ENCODE measurements at regions not wholly inside any gene's neighbourhood (a gene's known extent, or its start where the extent isn't known, plus 50 kb on each side); places are given as distances from the start of the nearest gene placed in this dataset.

DNA sequence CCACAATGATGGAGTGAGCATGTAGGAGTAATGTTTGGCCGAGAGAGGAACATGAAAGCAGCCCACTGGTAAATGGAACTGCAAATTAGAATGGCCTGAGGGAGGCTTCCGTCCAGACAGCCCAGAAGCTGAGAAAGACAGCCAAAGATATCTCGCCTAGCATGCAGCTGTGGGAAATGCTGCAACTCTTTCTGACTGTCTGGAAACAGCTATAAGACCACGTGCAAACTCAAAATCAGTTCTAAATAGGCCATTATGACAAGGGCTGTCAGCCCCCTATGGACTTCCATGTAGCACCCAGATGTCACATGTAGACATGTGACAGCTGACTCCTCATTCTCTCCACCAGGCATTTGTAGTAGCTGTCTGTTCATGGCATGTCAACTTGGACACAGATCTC is 62.9 kb upstream of the ATP1A1 start:
- no peak overlapping the region for H4K8ac ChIP-seq (replicated peaks; ENCODE audit: insufficient read length, low read depth, low read length)
- H3K9me3 Mint-ChIP-seq = no peaks in the 10 kb centered on the region
- no peaks in the 10 kb centered on the region for H3K9me3 ChIP-seq (ENCODE audit: control insufficient read depth, low read depth, low read length)
- peaks cover 18 to 25% of the 10 kb centered on the region in 2 experiments for H3K4me1 Mint-ChIP-seq
- no peaks in the 10 kb centered on the region for H3K27me3 Mint-ChIP-seq (ENCODE audit: low read depth)
- no peak overlapping the region for H2BK12ac ChIP-seq (ENCODE audit: insufficient read length, low read depth, low read length)
- no peak overlapping the region for H3K23ac ChIP-seq (ENCODE audit: insufficient read length, low read depth, low read length)
- no peaks in the 10 kb centered on the region for H3K79me1 ChIP-seq (ENCODE audit: insufficient read depth, low read depth, low read length, poor library complexity, severe bottlenecking)
- no peaks in the 10 kb centered on the region for H3K36me3 Mint-ChIP-seq (ENCODE audit: insufficient read depth in 1 of 3, low read depth in 3 of 3)
- TF ChIP-seq, protein P1, sequence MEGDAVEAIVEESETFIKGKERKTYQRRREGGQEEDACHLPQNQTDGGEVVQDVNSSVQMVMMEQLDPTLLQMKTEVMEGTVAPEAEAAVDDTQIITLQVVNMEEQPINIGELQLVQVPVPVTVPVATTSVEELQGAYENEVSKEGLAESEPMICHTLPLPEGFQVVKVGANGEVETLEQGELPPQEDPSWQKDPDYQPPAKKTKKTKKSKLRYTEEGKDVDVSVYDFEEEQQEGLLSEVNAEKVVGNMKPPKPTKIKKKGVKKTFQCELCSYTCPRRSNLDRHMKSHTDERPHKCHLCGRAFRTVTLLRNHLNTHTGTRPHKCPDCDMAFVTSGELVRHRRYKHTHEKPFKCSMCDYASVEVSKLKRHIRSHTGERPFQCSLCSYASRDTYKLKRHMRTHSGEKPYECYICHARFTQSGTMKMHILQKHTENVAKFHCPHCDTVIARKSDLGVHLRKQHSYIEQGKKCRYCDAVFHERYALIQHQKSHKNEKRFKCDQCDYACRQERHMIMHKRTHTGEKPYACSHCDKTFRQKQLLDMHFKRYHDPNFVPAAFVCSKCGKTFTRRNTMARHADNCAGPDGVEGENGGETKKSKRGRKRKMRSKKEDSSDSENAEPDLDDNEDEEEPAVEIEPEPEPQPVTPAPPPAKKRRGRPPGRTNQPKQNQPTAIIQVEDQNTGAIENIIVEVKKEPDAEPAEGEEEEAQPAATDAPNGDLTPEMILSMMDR (conservative IDR thresholded peaks at IDR 0.05) = no peak
- H2BK120ac ChIP-seq (ENCODE audit: low read depth, low read length, poor library complexity, severe bottlenecking) = no peak overlapping the region
- no peak overlapping the region for H2AK5ac ChIP-seq (ENCODE audit: insufficient read length, low read length)
- H3K79me2 ChIP-seq (ENCODE audit: insufficient read depth, low read length) = no peaks in the 10 kb centered on the region
- no peak overlapping the region for H3K27ac ChIP-seq (ENCODE audit: insufficient read length, low read depth, low read length)
- H2AFZ ChIP-seq (ENCODE audit: low read length) = no peak overlapping the region
- H3K9ac ChIP-seq (ENCODE audit: extremely low read depth, insufficient read length, low read length) = no peak overlapping the region
- H2BK15ac ChIP-seq (ENCODE audit: low read depth, low read length) = no peak overlapping the region
- no peaks in the 10 kb centered on the region for H4K20me1 ChIP-seq (ENCODE audit: control insufficient read depth, insufficient read depth, insufficient read length)
- H4K5ac ChIP-seq (ENCODE audit: insufficient read length, low read depth, low read length) = no peak overlapping the region
- no peaks in the 10 kb centered on the region for H3K27me3 ChIP-seq (ENCODE audit: insufficient read depth, low read length)
- H3K4me3 Mint-ChIP-seq = no peak overlapping the region
- no peak overlapping the region for H3T11ph ChIP-seq (ENCODE audit: low read length)
- H3K18ac ChIP-seq (ENCODE audit: insufficient read length, low read depth, low read length) = no peak overlapping the region
- H3K23me2 ChIP-seq (ENCODE audit: insufficient read length, low read depth, low read length, poor library complexity, severe bottlenecking) = no peaks in the 10 kb centered on the region
- no peak overlapping the region for H3K56ac ChIP-seq (ENCODE audit: insufficient read length, low read depth, low read length)
- DNase-seq = no peak
- no peak overlapping the region for H3K4ac ChIP-seq (ENCODE audit: low read depth, low read length)
- H3K4me2 ChIP-seq (ENCODE audit: insufficient read depth, insufficient read length, low read length) = no peak overlapping the region
- no peak overlapping the region for H4K91ac ChIP-seq (ENCODE audit: insufficient read length, low read depth, low read length)
- peaks cover 4% of the 10 kb centered on the region; the same call in 1 of the 2 replicates for H3K4me1 ChIP-seq (ENCODE audit: insufficient read depth, low read length)
- H2BK20ac ChIP-seq (ENCODE audit: low read depth, low read length, poor library complexity, severe bottlenecking) = no peak overlapping the region
- H2BK5ac ChIP-seq (ENCODE audit: insufficient read length, low read length) = no peak overlapping the region
- no CpG with 5 or more reads among the region's 4 CpGs for WGBS (ENCODE audit: extremely low coverage, insufficient read length, low lambda C conversion rate)
- H3K27ac Mint-ChIP-seq = no peak overlapping the region
- H3K14ac ChIP-seq (ENCODE audit: insufficient read depth, low read length) = no peak overlapping the region
